IPS-11a (cell line): ENCODE measurements at regions not wholly inside any gene's neighbourhood (a gene's known extent, or its start where the extent isn't known, plus 50 kb on each side); places are given as distances from the start of the nearest gene placed in this dataset.
"Not testable (repeated sequence)": the region's sequence is repeated elsewhere in the genome, so short reads cannot be mapped to it uniquely, and the experiment has no call there.

Experiments
- H3K4me3 ChIP-seq: one replicate; pipeline ENCODE4 v1.5.1; 2013; ENCODE audit warnings: low read depth, low read length, control low read depth

DNA sequence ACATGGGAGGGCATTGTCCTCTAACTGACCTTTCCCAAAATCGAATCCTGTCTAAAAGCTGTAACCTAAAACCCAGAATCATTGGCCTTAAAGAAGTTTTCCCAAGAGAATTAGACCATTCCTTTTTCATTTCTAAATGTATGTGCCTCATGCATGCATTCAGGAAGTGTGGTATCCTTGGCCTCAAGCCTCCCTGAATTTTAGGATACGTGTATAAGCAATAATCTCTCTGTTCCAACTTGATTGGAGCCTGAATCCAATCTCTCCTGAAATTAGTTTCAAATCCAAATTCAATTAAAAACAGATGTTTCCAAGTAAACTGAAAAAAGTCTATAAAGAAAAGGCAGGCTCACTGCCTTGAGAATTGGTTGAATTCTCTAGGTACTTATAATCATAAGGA, 86.0 kb upstream of the VEPH1 start:
- no peak overlapping the region for H3K4me3 ChIP-seq

DNA sequence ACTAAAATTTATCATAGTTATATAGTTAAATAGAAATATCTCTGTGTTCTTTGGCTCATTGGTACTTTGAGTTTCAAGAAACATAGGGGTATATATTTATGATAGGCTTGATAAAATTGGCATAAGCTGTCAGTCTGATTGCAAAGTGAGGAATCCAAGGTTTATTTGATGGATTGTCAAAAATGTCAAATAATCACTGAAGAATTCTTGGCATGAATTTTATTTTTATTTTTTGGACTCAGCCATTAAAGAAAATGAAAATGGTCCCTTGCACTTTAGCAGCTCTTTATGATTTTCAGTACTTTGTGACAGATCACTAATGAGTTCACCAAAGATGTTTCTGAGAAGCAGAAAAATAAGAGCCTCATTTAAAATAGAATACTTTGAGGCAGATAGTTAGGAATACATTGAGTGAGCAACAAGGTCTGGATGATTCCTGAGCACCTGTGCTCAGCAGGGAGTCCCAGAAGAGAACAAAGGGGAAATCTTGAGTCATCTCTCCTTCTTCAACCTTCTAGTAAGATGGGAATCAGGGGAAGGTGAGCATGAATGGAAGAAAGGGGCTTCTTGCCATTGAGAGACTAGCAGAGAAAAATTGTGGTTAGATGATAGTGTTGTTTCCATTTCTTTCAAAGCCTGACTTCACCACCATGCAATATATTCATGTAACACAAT, 85.3 kb upstream of the VEPH1 start:
- no peak overlapping the region for H3K4me3 ChIP-seq

DNA sequence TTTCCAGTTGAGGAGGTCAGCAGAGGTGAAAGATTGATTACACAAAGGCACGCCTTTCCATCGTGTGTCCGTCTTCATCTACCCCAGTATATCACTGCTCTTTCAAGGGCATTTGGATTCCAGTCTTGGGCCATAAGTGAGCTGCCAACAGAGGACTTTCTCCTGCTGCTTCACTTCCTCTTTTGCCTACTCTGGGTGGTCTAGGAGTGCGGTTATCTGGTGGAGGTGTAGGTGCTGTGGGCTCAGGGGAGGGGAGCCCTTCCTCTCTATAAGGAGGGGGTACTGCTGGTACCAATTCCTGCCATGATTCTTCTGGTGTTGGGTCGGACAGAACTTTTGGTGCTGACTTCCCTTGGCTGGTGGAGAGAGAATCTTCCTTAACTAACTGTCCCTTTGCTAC, 83.1 kb upstream of the VEPH1 start:
- no peak overlapping the region for H3K4me3 ChIP-seq

DNA sequence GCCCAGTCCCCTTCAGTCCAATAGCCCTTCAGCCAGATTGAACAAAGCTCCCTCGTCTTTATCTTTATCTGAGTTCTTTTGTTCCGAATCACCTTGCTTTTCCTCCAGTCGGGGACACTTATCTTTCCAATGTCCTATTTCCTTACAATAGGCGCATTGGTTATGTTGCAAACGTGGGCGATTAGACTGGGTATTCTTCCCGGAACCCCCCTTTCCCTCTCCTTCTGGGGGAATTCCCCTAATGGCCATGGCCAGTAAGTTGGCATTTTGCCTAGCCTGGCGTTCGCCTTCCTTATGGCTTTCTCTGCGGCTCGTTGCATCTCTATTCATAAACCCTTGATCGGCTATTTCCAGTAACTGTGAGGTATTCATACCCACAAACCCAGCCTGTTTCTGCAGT, 82.2 kb upstream of the VEPH1 start:
- no peak overlapping the region for H3K4me3 ChIP-seq

DNA sequence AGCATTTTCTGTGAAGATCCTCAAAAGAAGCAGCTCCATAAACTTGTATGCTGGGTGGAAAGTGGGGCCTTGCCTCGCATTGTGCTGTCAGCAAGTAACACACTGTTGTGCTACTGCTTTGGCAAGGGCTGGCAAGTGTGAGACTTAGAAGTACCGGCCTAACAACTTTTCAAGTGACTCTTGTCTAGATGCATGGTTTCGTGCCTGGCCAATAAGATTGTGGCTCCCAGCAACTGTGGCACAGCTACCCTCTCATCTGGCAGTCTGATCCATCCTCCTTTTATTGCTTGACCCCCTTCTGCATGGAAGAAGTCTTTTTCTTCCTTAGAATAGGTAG, 79.4 kb upstream of the VEPH1 start:
- H3K4me3 ChIP-seq, result no peak overlapping the region

DNA sequence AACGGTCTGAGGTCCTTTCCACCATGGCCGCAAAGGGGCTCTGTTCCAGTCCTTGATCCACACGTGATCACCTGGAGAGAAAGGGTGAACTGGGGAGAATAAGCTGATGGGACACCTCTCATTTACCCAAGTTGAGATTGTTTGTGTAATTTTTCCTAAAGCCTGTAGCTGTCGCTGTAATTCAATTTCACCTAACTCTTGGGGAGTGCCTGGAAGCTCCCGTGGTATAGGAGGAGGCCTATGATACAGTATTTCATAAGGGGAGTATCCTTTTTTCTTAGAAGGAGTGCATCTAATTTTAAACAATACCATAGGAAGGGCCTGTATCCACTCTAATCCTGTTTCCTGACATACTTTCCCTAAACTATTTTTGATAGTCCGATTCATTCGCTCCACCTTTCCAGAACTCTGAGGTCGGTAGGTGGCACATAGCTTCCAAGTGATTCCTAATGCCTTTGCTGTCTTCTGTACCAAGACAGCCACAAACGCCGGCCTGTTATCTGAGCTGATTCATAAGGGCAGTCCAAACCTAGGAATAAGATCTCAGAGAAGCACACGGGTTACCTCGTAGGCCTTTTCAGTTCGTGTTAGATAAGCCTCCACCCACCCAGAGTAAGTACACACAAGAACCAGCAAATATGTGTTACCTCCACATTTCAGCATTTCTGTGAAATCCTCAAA, 78.9 kb upstream of the VEPH1 start:
- not testable (repeated sequence) for H3K4me3 ChIP-seq

DNA sequence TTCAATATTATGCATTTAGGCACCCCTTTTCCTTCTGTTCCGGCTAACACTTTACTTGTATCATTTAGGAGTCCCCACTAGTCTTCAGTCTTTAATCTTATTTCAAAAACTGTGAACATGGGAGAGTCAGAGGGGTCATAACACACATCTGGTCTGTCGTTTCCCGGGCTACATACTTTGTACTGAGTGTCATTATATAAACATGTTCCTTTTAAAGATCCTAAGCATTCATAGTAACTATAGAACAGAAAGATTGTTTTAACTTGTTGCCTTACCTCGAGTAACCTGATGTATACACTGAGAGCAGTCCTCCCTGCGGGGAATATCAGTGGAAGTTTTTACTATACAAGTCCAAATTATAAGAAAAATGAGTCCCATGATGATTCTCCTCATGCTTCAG, 78.2 kb upstream of the VEPH1 start:
- H3K4me3 ChIP-seq, result no peak overlapping the region

DNA sequence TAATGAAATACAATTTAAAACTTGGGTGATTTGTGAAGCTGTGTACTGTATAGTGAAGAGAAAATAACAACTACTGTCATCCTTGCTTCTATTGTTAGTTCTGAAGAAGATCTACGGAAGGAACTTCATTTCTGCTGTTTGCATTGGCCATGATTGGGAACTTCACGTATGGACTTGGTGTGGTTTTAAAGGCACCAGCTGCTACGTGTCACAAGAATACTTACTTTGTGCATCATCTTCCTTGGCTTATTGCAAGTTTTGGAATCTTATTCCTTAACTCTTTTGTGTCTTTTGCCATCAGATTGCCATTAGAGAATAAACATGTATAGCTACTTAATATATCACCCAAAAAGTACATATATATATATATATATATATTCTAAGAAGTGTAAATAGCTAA, 75.0 kb upstream of the VEPH1 start:
- H3K4me3 ChIP-seq, result no peak overlapping the region

DNA sequence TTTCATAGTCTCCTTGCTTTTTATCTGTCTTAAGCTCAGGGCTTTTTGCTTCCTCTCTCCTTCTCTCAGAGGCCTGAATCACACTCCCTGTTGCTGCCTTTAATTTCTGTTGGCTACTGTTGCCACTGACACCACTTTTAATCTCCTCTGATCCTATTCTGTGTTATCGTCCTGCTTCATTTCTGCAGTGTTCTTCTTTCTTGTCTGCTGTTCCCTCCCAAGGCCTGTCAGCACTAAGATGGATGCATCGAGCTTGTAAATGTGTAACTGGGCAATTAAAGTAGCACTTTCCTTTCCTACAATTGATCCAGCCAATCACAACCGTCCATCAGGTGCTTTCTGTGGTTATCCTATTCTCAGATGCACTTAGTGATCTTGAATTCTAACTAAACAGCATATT, 71.3 kb upstream of the VEPH1 start:
- H3K4me3 ChIP-seq, result no peak overlapping the region

DNA sequence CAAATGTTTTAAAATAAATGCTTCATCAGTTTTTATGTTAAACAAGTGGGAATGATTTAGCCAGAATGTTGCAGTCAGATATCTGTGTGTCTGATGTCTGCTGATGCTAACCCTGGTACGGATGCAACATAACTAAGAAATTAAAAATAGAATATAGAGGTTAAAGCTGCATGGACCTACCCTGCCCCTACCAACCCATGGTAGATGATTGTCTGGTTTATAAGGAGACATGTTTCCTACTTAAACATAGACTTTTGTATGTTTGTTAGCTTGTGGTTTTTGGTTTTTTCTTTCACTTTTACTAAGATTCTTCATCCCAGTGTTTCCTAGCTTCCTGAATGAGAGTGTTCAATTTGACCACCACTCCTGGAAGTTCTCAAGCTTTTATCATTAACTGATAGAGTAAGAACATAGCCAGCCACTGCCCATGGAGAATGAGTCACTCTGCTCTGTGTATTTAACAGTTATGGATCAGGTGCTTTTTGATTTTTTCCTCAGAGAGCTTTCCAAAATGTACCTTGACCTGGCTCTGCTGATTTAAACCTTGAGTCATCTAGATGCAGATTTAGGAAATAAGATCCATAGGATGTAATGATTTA, 70.7 kb upstream of the VEPH1 start:
- no peak overlapping the region for H3K4me3 ChIP-seq

DNA sequence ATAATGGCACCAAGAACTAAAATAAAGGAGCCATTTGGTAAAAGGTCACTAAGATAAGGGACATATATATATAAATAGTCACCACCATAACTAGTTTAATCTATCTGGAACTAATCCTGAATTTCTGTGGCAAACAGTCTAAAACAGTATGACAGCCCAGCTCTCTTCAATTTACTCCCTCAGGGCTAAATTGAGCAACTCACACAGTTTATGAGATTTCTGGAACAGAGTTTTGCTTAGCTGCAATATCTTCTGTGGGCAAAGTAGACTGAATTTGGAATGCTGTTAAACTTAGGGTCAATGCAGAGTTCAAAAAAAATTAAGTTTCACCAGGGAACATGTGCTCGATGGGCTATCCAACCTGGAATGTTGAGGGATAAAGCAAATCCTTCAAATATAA, 70.1 kb upstream of the VEPH1 start:
- H3K4me3 ChIP-seq, result no peak overlapping the region

DNA sequence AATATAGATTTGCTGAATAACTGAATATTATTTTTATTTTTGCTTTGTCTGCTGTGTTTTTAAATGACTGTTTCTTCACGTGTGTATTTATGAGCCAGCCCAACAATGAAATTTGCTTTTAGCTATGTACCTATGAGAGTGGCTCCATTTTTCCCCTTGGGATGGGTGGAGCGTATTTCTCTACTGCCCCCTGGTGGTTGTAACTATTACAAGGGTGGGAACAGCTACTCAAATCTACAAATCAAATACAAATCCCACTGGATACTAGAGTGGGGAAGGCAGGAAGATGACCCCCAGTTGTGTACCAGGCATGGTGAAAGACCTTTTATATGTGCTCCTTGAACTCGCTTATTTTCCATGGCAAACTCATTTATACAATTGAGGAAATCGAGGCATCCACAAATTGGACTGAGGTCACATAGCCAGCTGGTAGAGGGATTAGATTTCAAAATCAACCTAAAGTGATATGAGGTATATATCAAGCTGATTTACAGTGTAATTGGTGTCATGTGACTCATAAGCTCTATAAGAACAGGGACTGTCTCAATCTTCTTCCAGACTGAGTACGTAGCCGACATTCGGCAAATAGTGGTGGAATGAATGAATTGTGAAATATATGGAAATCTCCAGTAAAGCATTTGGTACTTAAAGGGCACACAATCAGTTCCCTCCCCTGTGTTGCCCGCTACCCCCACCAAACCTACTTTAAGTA, 69.5 kb upstream of the VEPH1 start:
- no peak overlapping the region for H3K4me3 ChIP-seq

DNA sequence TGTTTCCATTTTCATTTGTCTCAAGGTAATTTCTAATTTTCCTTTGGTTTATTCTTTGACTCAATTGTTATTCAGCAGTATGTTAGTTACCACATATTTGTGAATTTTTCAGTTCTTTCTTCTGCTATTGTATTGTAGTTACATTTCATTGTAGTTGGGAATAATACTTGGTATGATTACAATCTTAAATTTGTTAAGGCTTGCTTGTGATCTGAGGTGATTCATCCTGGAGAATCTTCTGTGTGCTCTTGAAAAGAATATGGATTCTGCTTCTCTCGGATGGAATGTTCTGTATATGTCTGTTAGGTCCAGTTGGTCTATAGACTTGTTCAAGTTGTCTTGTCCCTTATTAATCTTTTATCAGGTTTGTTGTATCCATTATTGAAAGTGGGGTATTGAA, 63.4 kb upstream of the VEPH1 start:
- H3K4me3 ChIP-seq, result no peak overlapping the region

DNA sequence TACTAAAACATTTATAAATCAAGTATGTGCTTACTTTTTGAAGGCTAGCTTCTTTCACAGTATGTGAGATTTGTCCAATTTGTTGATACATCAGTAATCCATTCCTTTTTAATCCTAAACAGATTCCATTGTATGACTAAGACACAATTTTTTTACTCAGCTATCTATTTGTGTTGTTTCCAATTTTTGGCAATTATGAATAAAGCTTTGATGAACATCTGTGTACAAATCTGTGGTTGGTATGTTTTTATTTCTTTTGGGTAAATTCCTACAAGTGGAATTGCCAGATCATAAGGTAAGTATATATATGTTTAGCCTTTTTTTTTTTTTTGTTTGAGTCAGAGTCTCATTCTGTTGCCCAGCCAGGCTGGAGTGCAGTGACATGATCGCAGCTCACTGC, 56.2 kb upstream of the VEPH1 start:
- no peak overlapping the region for H3K4me3 ChIP-seq
